HG03060 (cell line): ENCODE measurements at regions not wholly inside any gene's neighbourhood (a gene's known extent, or its start where the extent isn't known, plus 50 kb on each side); places are given as distances from the start of the nearest gene placed in this dataset.
"Not testable (repeated sequence)": the region's sequence is repeated elsewhere in the genome, so short reads cannot be mapped to it uniquely, and the experiment has no call there.

ENCODE experiments used
- ATAC-seq: cut with Tn5 transposase; IDR thresholded peaks from one replicate; pipeline ENCODE4 v1.9.1; 2021; ENCODE audit warnings: low read depth, moderate number of reproducible peaks; ENCODE audit not compliant: unreplicated experiment

GRCh38 chr1:219324629-219325367, 151.1 kb downstream of the LYPLAL1 start:
- ATAC-seq, result no peak

GRCh38 chr1:219324171-219324570, 150.5 kb downstream of the LYPLAL1 start:
- ATAC-seq, result no peak

GRCh38 chr1:219323426-219323825, 149.7 kb downstream of the LYPLAL1 start:
- no peak for ATAC-seq

- no peak for ATAC-seq
Observed at GRCh38 chr1:219322766-219323165, 149.1 kb downstream of the LYPLAL1 start.

GRCh38 chr1:219320563-219320962, 146.9 kb downstream of the LYPLAL1 start:
- ATAC-seq, result not testable (repeated sequence)

GRCh38 chr1:219318826-219319225, 145.1 kb downstream of the LYPLAL1 start:
- ATAC-seq, result no peak

GRCh38 chr1:219317762-219318353, 144.2 kb downstream of the LYPLAL1 start:
- no peak for ATAC-seq

- no peak for ATAC-seq
Observed at GRCh38 chr1:219316066-219316465, 142.4 kb downstream of the LYPLAL1 start.

- ATAC-seq, result no peak
Observed at GRCh38 chr1:219313961-219314360, 140.3 kb downstream of the LYPLAL1 start.

GRCh38 chr1:219312967-219313366, 139.3 kb downstream of the LYPLAL1 start:
- ATAC-seq, result no peak

GRCh38 chr1:219310181-219310728, 136.6 kb downstream of the LYPLAL1 start:
- ATAC-seq, result no peak

GRCh38 chr1:219308367-219308766, 134.7 kb downstream of the LYPLAL1 start:
- ATAC-seq, result no peak

- ATAC-seq, result no peak
Observed at GRCh38 chr1:219304227-219305226, 130.8 kb downstream of the LYPLAL1 start.

GRCh38 chr1:219302697-219303096, 129.0 kb downstream of the LYPLAL1 start:
- ATAC-seq, result no peak

GRCh38 chr1:219299420-219299819, 125.7 kb downstream of the LYPLAL1 start:
- ATAC-seq, result no peak

- ATAC-seq, result no peak
Observed at GRCh38 chr1:219298571-219299148, 125.0 kb downstream of the LYPLAL1 start.

GRCh38 chr1:219296430-219297355, 123.0 kb downstream of the LYPLAL1 start:
- ATAC-seq, result no peak

GRCh38 chr1:219294251-219294650, 120.6 kb downstream of the LYPLAL1 start:
- no peak for ATAC-seq

- no peak for ATAC-seq
Observed at GRCh38 chr1:219293410-219293809, 119.7 kb downstream of the LYPLAL1 start.
